ENCODE measurements at regions not wholly inside any gene's neighbourhood (a gene's known extent, or its start where the extent isn't known, plus 50 kb on each side); places are given as distances from the start of the nearest gene placed in this dataset.

- H2AFZ ChIP-seq = no peak overlapping the region
- H3K36me3 ChIP-seq (ENCODE audit: insufficient read depth) = no peaks in the 10 kb centered on the region
- ATAC-seq = no peak
- peaks cover 7% of the 10 kb centered on the region; the same call in 2 of the 3 replicates for H3K4me1 Mint-ChIP-seq
- no peaks in the 10 kb centered on the region; the same call in 1 of the 2 replicates for H3K4me1 ChIP-seq (ENCODE audit: insufficient read depth)
- H3K9me3 Mint-ChIP-seq = no peaks in the 10 kb centered on the region
- H3K9me2 ChIP-seq (ENCODE audit: insufficient read depth) = no peaks in the 10 kb centered on the region; the same call in 1 of the 2 replicates
- H3F3A ChIP-seq (replicated peaks; ENCODE audit: low read depth) = no peaks in the 10 kb centered on the region
- no peak for DNase-seq (ENCODE audit: low spot score)
- H3K27me3 ChIP-seq (ENCODE audit: insufficient read depth) = no peaks in the 10 kb centered on the region
- no peaks in the 10 kb centered on the region for H3K36me3 Mint-ChIP-seq (ENCODE audit: low read depth)
- no peak overlapping the region for H3K4me3 Mint-ChIP-seq
- H3K27ac Mint-ChIP-seq = no peak overlapping the region
- H3K27ac ChIP-seq (ENCODE audit: low read depth) = no peak overlapping the region
- no peaks in the 10 kb centered on the region for H3K79me2 ChIP-seq (replicated peaks; ENCODE audit: insufficient read depth)
- no peaks in the 10 kb centered on the region for H4K20me1 ChIP-seq (replicated peaks; ENCODE audit: insufficient read depth)
- no peaks in the 10 kb centered on the region for H3K27me3 Mint-ChIP-seq (ENCODE audit: insufficient read depth, low read depth, poor library complexity)
- TF ChIP-seq CREB1 (CRISPR knock-in tag; IDR thresholded peaks at IDR 0.05; ENCODE audit: low read depth) (no peak), ZNF114 (CRISPR knock-in tag; IDR thresholded peaks at IDR 0.05) (no peak), REST (IDR thresholded peaks at IDR 0.05; ENCODE audit: unreplicated experiment) (no peak), CTCF (conservative IDR thresholded peaks at IDR 0.05; ENCODE audit: low read depth in 2 of 2) (no peak), POLR2AphosphoS5 (IDR thresholded peaks at IDR 0.05; ENCODE audit: low read depth) (no peak), ETS1 (IDR thresholded peaks at IDR 0.05) (no peak)
- H3K4me2 ChIP-seq = no peak overlapping the region
- H3K4me3 ChIP-seq = no peak overlapping the region
Observed at GRCh38 chr6:128597956-128598355, 77.6 kb upstream of the PTPRK start.

DNA sequence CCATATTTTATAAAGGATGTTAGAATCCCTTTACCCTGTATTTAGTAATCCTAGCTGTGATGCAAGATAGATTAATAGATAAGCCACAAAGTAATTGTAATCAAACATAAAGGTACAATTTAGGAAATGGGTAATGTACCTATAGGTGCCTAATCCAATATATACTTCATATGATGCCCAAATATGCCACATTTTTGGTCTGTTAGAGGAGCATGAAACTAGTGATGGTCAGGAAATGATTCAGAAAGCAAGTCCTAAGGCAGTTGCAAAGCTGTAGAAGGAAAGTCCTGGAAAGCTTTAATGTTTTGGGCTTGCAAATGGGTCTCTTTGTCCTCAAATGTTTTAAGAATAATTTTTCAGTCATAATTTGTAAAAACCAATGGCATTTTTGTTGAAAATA lies 76.6 kb upstream of the PTPRK start:
- ATAC-seq = no peak
- no peaks in the 10 kb centered on the region for H3K79me2 ChIP-seq (replicated peaks; ENCODE audit: insufficient read depth)
- no peaks in the 10 kb centered on the region for H3K27me3 Mint-ChIP-seq (ENCODE audit: insufficient read depth, low read depth, poor library complexity)
- TF ChIP-seq ZNF114 (CRISPR knock-in tag; IDR thresholded peaks at IDR 0.05) (no peak), EZH2 (IDR thresholded peaks at IDR 0.05; ENCODE audit: low read depth, unreplicated experiment) (no peak), EZH2phosphoT487 (IDR thresholded peaks at IDR 0.05; ENCODE audit: unreplicated experiment) (no peak), CREB1 (CRISPR knock-in tag; IDR thresholded peaks at IDR 0.05; ENCODE audit: low read depth) (no peak), JUNB (IDR thresholded peaks at IDR 0.05; ENCODE audit: unreplicated experiment) (no peak), REST (IDR thresholded peaks at IDR 0.05; ENCODE audit: unreplicated experiment) (no peak), STAT1 (IDR thresholded peaks at IDR 0.05; ENCODE audit: unreplicated experiment) (no peak), NANOG (IDR thresholded peaks at IDR 0.05; ENCODE audit: borderline replicate concordance) (no peak), POLR2AphosphoS5 (IDR thresholded peaks at IDR 0.05; ENCODE audit: low read depth) (no peak), ETS1 (IDR thresholded peaks at IDR 0.05) (no peak)

More for the DNA sequence above, 76.6 kb upstream of the PTPRK start:
- Histone ChIP-seq H2AFZ (no peak overlapping the region), H3K9me2 (ENCODE audit: insufficient read depth) (no peaks in the 10 kb centered on the region; the same call in 1 of the 2 replicates), H3K36me3 (ENCODE audit: insufficient read depth) (no peaks in the 10 kb centered on the region), H3F3A (replicated peaks; ENCODE audit: low read depth) (no peaks in the 10 kb centered on the region), H3K27me3 (ENCODE audit: insufficient read depth) (no peaks in the 10 kb centered on the region), H3K4me3 (no peak overlapping the region), H3K4me2 (no peak overlapping the region), H4K20me1 (replicated peaks; ENCODE audit: insufficient read depth) (no peaks in the 10 kb centered on the region), H3K27ac (ENCODE audit: low read depth) (no peak overlapping the region), H3K4me1 (ENCODE audit: insufficient read depth) (no peaks in the 10 kb centered on the region; the same call in 1 of the 2 replicates)
- Mint-ChIP-seq H3K4me1 (peaks cover 5% of the 10 kb centered on the region; the same call in 1 of the 3 replicates), H3K9me3 (no peaks in the 10 kb centered on the region), H3K36me3 (ENCODE audit: low read depth) (no peaks in the 10 kb centered on the region), H3K4me3 (no peak overlapping the region), H3K27ac (no peak overlapping the region)
- no peak for DNase-seq (ENCODE audit: low spot score)

Measured in GM23338 (cell line).